Panc1 (cell line): ENCODE measurements at regions not wholly inside any gene's neighbourhood (a gene's known extent, or its start where the extent isn't known, plus 50 kb on each side); places are given as distances from the start of the nearest gene placed in this dataset.

Source experiments
- ATAC-seq: fragments of 200-7000 bp; cut with Tn5 transposase; 2 replicates; pipeline ENCODE4 v1.9.1; 2020; ENCODE audit warnings: mild to moderate bottlenecking, moderate library complexity
- BruUV-seq: library from RNA; stranded (reverse); fragments of 400-500 nt; replicated peaks from 2 replicates; lab custom pipeline; 2021; lab: Mats Ljungman, UMichigan
- CTCF ChIA-PET: fragments of 300-600 bp; sonication (Branson Sonifier 250); formaldehyde crosslinking; loops from one replicate; lab custom pipeline; 2022; ENCODE audit warnings: antibody characterized with exemption; lab: Charles Lee
- POLR2A ChIA-PET: fragments of 300-600 bp; sonication (Branson Sonifier 250); formaldehyde crosslinking; loops from one replicate; lab custom pipeline; 2022; ENCODE audit warnings: antibody characterized with exemption; lab: Charles Lee
- DNase-seq: peaks from one replicate; pipeline ENCODE4 v3.0.0-alpha.2; 2010; ENCODE audit warnings: low read depth, low spot score
- H3K27ac ChIP-seq: 2 replicates; pipeline ENCODE4 v1.5.1; 2011; ENCODE audit warnings: mild to moderate bottlenecking, low read length, inconsistent platforms
- H3K27me3 ChIP-seq: fragments of 200-500 bp; sonication (Bioruptor generic); 2 replicates; pipeline ENCODE4 v1.6.0; 2014; ENCODE audit warnings: low read length, inconsistent platforms; ENCODE audit not compliant: control insufficient read depth, insufficient read depth
- H3K36me3 ChIP-seq: fragments of 200-500 bp; sonication (Bioruptor generic); 2 replicates; pipeline ENCODE4 v1.5.1; 2014; ENCODE audit warnings: inconsistent platforms, mild to moderate bottlenecking, low read length, moderate library complexity; ENCODE audit not compliant: control insufficient read depth, insufficient read depth
- H3K4me1 ChIP-seq: 2 replicates; pipeline ENCODE4 v1.5.1; 2011; ENCODE audit warnings: inconsistent platforms, mild to moderate bottlenecking, low read length, moderate library complexity; ENCODE audit not compliant: control insufficient read depth, insufficient read depth
- H3K4me3 ChIP-seq, 2 experiments: 2 replicates each; pipeline ENCODE4 v1.5.1; 2011 to 2012; ENCODE audit warnings: low read depth in 2 of 2, low read length in 2 of 2, mild to moderate bottlenecking in 2 of 2, inconsistent platforms in 1 of 2, moderate library complexity in 1 of 2
- H3K9me3 ChIP-seq: fragments of 200-500 bp; sonication (Bioruptor generic); 2 replicates; pipeline ENCODE4 v1.5.1; 2014; ENCODE audit warnings: low read depth, mild to moderate bottlenecking, inconsistent platforms, low read length, moderate library complexity; ENCODE audit not compliant: control insufficient read depth, insufficient read depth
- POLR2AphosphoS5 ChIP-seq: IDR thresholded peaks from 2 replicates; pipeline ENCODE4 v1.6.1; 2012; ENCODE audit warnings: mild to moderate bottlenecking, low read depth, low read length, moderate library complexity
- SIN3A ChIP-seq: IDR thresholded peaks from 2 replicates; pipeline ENCODE4 v1.6.1; 2012; ENCODE audit warnings: low read depth, mild to moderate bottlenecking, low read length, moderate library complexity, borderline replicate concordance; ENCODE audit not compliant: insufficient read depth
- TCF7L2 ChIP-seq: IDR thresholded peaks from 2 replicates; pipeline ENCODE4 v1.6.1; 2011; ENCODE audit warnings: mild to moderate bottlenecking, low read depth, low read length, inconsistent platforms
- in situ Hi-C: cut with HindIII; loops from 2 replicates; pipeline ENCODE4 v1.10.0; 2016; ENCODE audit warnings: low sequenced_read_pairs, low pct_unique_long_range_greater_than_20kb
- intact Hi-C: fragments of 100-400 bp; cut with micrococcal nuclease; formaldehyde crosslinking; loops from one replicate; pipeline ENCODE4 v1.10.0; 2022; ENCODE audit not compliant: unreplicated experiment
- TF ChIP-seq, protein P1 (sequence below): fragments of 450-650 bp; IDR thresholded peaks from 2 replicates; pipeline ENCODE4 v1.5.1; 2017; ENCODE audit warnings: mild to moderate bottlenecking
- TF ChIP-seq, protein P2 (sequence below), 2 experiments: IDR thresholded peaks; 2 replicates each; pipeline ENCODE4 v1.6.1; 2011 to 2012; ENCODE audit warnings: low read depth in 2 of 2, control low read depth in 1 of 2, low read length in 1 of 2, mild to moderate bottlenecking in 1 of 2, moderate library complexity in 1 of 2; ENCODE audit not compliant: insufficient read depth in 1 of 2

DNA sequence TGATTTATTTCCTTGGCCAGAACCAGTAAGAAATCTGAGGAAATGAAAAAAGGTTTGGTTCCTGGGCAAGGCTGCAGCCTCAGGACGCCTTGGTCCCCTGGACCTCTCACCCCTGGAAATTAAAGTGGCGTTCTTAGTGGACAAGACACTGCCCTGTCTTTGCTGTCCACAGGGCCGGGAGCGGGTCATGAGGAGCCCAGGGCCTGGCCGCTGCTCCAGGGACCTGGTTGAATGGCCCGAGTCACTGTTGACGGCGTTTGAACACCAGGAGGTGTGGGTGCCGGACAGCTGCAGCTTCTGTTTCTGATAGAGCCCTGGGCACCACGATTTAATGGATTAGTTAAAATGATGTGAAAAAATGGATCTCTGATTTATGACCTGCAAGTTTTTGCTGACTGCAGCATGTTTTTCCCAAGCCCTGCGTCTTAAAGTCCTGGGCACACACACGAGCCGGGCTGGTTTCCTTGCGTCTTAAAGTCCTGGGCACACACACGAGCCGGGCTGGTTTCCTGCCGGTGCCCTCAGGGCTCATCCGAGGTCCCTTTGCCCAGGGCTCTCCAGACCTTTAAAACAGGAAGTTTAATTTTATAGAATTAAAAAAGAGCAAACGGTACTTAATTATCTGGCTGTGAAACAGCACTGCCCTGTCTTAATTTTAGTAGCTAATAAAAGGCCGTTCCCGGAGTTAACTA, 74.1 kb upstream of the ACTRT2 start:
- DNase-seq (no peak), ATAC-seq (no peak)
- Histone ChIP-seq H3K4me1 (no peaks in the 10 kb centered on the region), H3K9me3 (no peaks in the 10 kb centered on the region), H3K27me3 (peaks cover 9% of the 10 kb centered on the region), H3K4me3 (no peak overlapping the region), H3K27ac (no peak overlapping the region), H3K36me3 (no peaks in the 10 kb centered on the region)
- CTCF ChIA-PET = no interaction called here
- in situ Hi-C loops (no loop called here), intact Hi-C loops (no loop called here)
- no TSS peak for BruUV-seq
- POLR2A ChIA-PET = no interaction called here
- TF ChIP-seq, protein P1, sequence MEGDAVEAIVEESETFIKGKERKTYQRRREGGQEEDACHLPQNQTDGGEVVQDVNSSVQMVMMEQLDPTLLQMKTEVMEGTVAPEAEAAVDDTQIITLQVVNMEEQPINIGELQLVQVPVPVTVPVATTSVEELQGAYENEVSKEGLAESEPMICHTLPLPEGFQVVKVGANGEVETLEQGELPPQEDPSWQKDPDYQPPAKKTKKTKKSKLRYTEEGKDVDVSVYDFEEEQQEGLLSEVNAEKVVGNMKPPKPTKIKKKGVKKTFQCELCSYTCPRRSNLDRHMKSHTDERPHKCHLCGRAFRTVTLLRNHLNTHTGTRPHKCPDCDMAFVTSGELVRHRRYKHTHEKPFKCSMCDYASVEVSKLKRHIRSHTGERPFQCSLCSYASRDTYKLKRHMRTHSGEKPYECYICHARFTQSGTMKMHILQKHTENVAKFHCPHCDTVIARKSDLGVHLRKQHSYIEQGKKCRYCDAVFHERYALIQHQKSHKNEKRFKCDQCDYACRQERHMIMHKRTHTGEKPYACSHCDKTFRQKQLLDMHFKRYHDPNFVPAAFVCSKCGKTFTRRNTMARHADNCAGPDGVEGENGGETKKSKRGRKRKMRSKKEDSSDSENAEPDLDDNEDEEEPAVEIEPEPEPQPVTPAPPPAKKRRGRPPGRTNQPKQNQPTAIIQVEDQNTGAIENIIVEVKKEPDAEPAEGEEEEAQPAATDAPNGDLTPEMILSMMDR = no peak
- TF ChIP-seq SIN3A (no peak), TCF7L2 (no peak), POLR2AphosphoS5 (no peak)
- TF ChIP-seq, protein P2, sequence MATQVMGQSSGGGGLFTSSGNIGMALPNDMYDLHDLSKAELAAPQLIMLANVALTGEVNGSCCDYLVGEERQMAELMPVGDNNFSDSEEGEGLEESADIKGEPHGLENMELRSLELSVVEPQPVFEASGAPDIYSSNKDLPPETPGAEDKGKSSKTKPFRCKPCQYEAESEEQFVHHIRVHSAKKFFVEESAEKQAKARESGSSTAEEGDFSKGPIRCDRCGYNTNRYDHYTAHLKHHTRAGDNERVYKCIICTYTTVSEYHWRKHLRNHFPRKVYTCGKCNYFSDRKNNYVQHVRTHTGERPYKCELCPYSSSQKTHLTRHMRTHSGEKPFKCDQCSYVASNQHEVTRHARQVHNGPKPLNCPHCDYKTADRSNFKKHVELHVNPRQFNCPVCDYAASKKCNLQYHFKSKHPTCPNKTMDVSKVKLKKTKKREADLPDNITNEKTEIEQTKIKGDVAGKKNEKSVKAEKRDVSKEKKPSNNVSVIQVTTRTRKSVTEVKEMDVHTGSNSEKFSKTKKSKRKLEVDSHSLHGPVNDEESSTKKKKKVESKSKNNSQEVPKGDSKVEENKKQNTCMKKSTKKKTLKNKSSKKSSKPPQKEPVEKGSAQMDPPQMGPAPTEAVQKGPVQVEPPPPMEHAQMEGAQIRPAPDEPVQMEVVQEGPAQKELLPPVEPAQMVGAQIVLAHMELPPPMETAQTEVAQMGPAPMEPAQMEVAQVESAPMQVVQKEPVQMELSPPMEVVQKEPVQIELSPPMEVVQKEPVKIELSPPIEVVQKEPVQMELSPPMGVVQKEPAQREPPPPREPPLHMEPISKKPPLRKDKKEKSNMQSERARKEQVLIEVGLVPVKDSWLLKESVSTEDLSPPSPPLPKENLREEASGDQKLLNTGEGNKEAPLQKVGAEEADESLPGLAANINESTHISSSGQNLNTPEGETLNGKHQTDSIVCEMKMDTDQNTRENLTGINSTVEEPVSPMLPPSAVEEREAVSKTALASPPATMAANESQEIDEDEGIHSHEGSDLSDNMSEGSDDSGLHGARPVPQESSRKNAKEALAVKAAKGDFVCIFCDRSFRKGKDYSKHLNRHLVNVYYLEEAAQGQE (IDR thresholded peaks at IDR 0.05; ENCODE audit: insufficient read depth in 1 of 2, low read depth in 2 of 2, low read length in 1 of 2) = no peak

DNA sequence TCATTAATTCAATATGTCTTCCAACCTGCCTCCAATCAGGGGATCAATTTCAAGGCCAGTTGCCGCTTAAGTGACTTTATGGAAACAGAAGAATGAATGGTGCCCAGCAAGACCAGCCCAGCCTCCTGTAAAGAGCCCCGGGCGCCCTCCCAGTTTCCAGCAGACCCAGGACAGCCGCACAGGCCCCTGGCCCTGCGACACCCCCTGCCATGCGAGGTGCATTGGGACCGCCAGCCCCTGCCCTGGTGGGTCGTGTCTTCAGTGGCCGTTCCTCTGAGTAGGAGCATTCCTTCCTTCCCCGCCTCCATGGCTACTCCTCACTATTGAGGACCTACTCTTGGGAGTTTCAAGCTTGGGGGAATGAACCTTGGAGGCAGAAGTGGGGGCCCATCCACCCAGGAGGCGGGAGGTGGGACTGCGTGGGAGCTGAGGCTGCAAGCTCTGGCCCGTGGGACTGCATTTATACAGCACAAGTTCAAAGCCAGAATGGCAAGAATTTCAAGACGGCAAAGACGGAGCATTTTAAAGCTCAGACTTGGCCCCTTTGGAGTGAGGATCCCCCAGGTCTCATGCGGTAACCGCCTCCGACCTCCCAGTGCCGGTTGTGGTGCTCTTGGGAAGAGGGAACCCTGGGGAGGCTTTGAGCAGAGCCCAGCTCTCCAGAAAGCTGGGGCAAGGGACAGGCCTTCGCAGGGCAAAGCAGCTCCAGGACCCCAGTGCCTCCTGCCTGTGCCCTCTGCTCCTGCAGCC, 73.1 kb upstream of the ACTRT2 start:
- Histone ChIP-seq H3K27me3 (peaks cover 9% of the 10 kb centered on the region), H3K36me3 (no peaks in the 10 kb centered on the region), H3K27ac (no peak overlapping the region), H3K4me3 (no peak overlapping the region), H3K4me1 (no peaks in the 10 kb centered on the region), H3K9me3 (no peaks in the 10 kb centered on the region)
- DNase-seq (no peak), ATAC-seq (no peak)
- no TSS peak for BruUV-seq
- no peak for TF ChIP-seq SIN3A
- TF ChIP-seq TCF7L2 = no peak
- TF ChIP-seq, protein P1 = no peak
- no peak for TF ChIP-seq POLR2AphosphoS5
- TF ChIP-seq, protein P2 (IDR thresholded peaks at IDR 0.05; ENCODE audit: insufficient read depth in 1 of 2, low read depth in 2 of 2, low read length in 1 of 2) = no peak
- in situ Hi-C loops (no loop called here), intact Hi-C loops (no loop called here)
- CTCF ChIA-PET = no interaction called here
- POLR2A ChIA-PET = no interaction called here
